Coronary artery (tissue), 2 donors: ENCODE measurements at regions not wholly inside any gene's neighbourhood (a gene's known extent, or its start where the extent isn't known, plus 50 kb on each side); places are given as distances from the start of the nearest gene placed in this dataset.

Source experiments
- DNase-seq: peaks from one replicate; pipeline ENCODE4 v3.0.0-alpha.2; 2017; ENCODE audit warnings: low spot score
- H3K27ac ChIP-seq, 2 donors: fragments of 200-600 bp; sonication (generic); one replicate each; pipeline ENCODE4 v1.5.1; 2016 to 2019
- H3K4me3 ChIP-seq: fragments of 200-600 bp; sonication (generic); 2 replicates; pipeline ENCODE4 v1.5.1; 2016; ENCODE audit warnings: mild to moderate bottlenecking, moderate library complexity
- CTCF ChIP-seq: fragments of 200-600 bp; sonication (generic); IDR thresholded peaks from one replicate; pipeline ENCODE4 v1.5.1; 2019; ENCODE audit warnings: antibody characterized with exemption

GRCh38 chr9:113651896-113652295, 188.4 kb downstream of the RGS3 start:
- no peak for TF ChIP-seq CTCF

GRCh38 chr9:113652355-113653152, 189.0 kb downstream of the RGS3 start:
- no peak for DNase-seq
- no peak overlapping the region for H3K27ac ChIP-seq
- TF ChIP-seq CTCF: no peak
- H3K4me3 ChIP-seq: no peak overlapping the region

More at GRCh38 chr9:113651896-113652295, 188.4 kb downstream of the RGS3 start:
- DNase-seq: no peak
- no peak overlapping the region for H3K4me3 ChIP-seq
- H3K27ac ChIP-seq: no peak overlapping the region

GRCh38 chr9:113653746-113654604, 190.4 kb downstream of the RGS3 start:
- DNase-seq: no peak
- H3K27ac ChIP-seq: peak overlapping the region; percentile 80 to 85
- no peak overlapping the region for H3K4me3 ChIP-seq
- no peak for TF ChIP-seq CTCF

- peak overlapping the region; percentile 80 to 85 for H3K27ac ChIP-seq
- no peak overlapping the region for H3K4me3 ChIP-seq
- peak; percentile 84 for DNase-seq
- TF ChIP-seq CTCF: no peak
Observed at GRCh38 chr9:113654605-113655428, 191.3 kb downstream of the RGS3 start.

GRCh38 chr9:113656771-113657670, 193.5 kb downstream of the RGS3 start:
- no peak overlapping the region for H3K4me3 ChIP-seq
- no peak for TF ChIP-seq CTCF
- H3K27ac ChIP-seq: no peak overlapping the region
- DNase-seq: no peak
